Esophagus squamous epithelium (tissue), 5 donors: ENCODE measurements at regions not wholly inside any gene's neighbourhood (a gene's known extent, or its start where the extent isn't known, plus 50 kb on each side); places are given as distances from the start of the nearest gene placed in this dataset.

Source experiments
- DNase-seq: peaks from one replicate; lab custom pipeline; 2025; lab: John Stamatoyannopoulos, UW
- H3K27ac ChIP-seq, 4 donors: fragments of 200-600 bp; sonication (generic); one replicate each; pipeline ENCODE4 v1.5.1; 2016 to 2019; ENCODE audit warnings: mild to moderate bottlenecking in 1 of 4
- H3K27me3 ChIP-seq, 4 donors: fragments of 200-600 bp; sonication (generic); 1 replicate in 3 of 4; 2 replicates in 1 of 4; pipeline versions ENCODE4 v1.5.1 to v1.6.0; 2017 to 2021; ENCODE audit warnings: antibody characterized with exemption in 1 of 4
- H3K36me3 ChIP-seq, 3 donors: fragments of 200-600 bp; sonication (generic); one replicate each; pipeline ENCODE4 v1.5.1; 2016 to 2019
- H3K4me1 ChIP-seq, 3 donors: fragments of 200-600 bp; sonication (generic); one replicate each; pipeline ENCODE4 v1.5.1; 2017 to 2019
- H3K4me3 ChIP-seq, 4 donors: fragments of 200-600 bp; sonication (generic); 1 replicate in 3 of 4; 2 replicates in 1 of 4; pipeline ENCODE4 v1.5.1; 2016 to 2019; ENCODE audit warnings: mild to moderate bottlenecking in 2 of 4, moderate library complexity in 1 of 4
- H3K9me3 ChIP-seq, 3 donors: fragments of 200-600 bp; sonication (generic); one replicate each; pipeline ENCODE4 v1.5.1; 2016 to 2019
- POLR2A ChIP-seq, 4 donors: fragments of 450-650 bp; IDR thresholded peaks; one replicate each; pipeline ENCODE4 v1.6.1; 2017; ENCODE audit warnings: antibody characterized with exemption in 4 of 4, mild to moderate bottlenecking in 4 of 4, moderate library complexity in 3 of 4
- WGBS, 2 donors: methylation state at CpG; one replicate each; pipeline ENCODE4 v1.1.5; 2018; 5-methylcytosine and 5-hydroxymethylcytosine counted together
- intact Hi-C: fragments of 100-400 bp; cut with DNase I; formaldehyde crosslinking; loops from one replicate; pipeline ENCODE4 v1.15.0; 2022
- TF ChIP-seq, protein P1 (sequence below), 6 experiments: fragments of 450-650 bp in 4 of 6; fragments of 200-600 bp in 2 of 6; sonication (generic) in 2 of 6; IDR thresholded peaks; one replicate each; pipeline ENCODE4 v1.5.1; 2016 to 2019; ENCODE audit warnings: antibody characterized with exemption in 6 of 6, mild to moderate bottlenecking in 4 of 6, moderate library complexity in 4 of 6
- donor health status: DM: yes; HTN: yes; CAD: no.

DNA sequence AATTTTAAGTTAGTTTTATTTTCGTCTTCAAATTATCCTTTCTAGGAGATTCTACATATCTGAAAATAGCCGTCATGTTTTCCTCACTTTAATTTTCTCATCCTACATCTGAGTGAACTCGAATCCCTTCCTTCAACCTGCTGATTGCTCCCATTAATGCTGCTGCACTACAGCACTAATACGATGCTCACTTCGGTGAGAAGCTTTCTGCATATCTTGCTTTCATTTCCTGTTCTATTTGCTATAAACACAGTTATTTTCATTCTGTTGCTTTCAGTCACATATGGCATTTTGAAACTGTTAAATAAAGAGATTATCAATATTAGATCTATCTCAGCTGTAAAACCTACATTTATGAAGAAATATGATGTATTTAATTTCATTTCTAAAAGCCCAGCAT, 749.2 kb downstream of the EFNA5 start:
- H3K36me3 ChIP-seq, result no peaks in the 10 kb centered on the region
- H3K4me1 ChIP-seq, result no peaks in the 10 kb centered on the region
- no peak overlapping the region for H3K27ac ChIP-seq
- no peak for TF ChIP-seq POLR2A (IDR thresholded peaks at IDR 0.05)
- TF ChIP-seq, protein P1, sequence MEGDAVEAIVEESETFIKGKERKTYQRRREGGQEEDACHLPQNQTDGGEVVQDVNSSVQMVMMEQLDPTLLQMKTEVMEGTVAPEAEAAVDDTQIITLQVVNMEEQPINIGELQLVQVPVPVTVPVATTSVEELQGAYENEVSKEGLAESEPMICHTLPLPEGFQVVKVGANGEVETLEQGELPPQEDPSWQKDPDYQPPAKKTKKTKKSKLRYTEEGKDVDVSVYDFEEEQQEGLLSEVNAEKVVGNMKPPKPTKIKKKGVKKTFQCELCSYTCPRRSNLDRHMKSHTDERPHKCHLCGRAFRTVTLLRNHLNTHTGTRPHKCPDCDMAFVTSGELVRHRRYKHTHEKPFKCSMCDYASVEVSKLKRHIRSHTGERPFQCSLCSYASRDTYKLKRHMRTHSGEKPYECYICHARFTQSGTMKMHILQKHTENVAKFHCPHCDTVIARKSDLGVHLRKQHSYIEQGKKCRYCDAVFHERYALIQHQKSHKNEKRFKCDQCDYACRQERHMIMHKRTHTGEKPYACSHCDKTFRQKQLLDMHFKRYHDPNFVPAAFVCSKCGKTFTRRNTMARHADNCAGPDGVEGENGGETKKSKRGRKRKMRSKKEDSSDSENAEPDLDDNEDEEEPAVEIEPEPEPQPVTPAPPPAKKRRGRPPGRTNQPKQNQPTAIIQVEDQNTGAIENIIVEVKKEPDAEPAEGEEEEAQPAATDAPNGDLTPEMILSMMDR (IDR thresholded peaks at IDR 0.05), result no peak
- intact Hi-C loops, result no loop called here
- H3K9me3 ChIP-seq, result no peaks in the 10 kb centered on the region
- no peaks in the 10 kb centered on the region for H3K27me3 ChIP-seq
- no peak for DNase-seq
- 66 to 79% methylated on average over 5 of the region's 5 CpGs for WGBS, 2 donors
- H3K4me3 ChIP-seq, result no peak overlapping the region

DNA sequence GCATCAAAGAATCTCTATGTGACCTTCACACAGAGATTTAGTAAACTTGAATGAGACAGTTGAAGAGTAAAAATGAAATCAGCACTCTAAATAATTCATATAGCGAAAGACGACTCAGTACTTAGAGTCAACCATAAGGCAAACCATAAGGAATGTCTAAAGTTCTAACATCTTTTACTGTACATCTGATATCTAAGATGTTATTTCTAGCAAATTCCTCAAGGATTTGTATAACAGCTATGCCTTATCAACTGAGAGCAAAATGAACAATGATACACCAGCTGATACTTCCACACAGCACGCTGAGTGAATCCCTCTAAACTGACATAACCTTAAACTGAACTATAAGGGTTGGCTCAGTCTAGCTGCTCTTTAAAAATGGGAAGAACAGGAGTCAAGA, 760.3 kb downstream of the EFNA5 start:
- Histone ChIP-seq H3K27me3 (no peaks in the 10 kb centered on the region), H3K4me1 (no peaks in the 10 kb centered on the region), H3K27ac (no peak overlapping the region), H3K36me3 (no peaks in the 10 kb centered on the region), H3K4me3 (no peak overlapping the region), H3K9me3 (no peaks in the 10 kb centered on the region)
- intact Hi-C loops, result no loop called here
- 80 to 90% methylated on average over 3 of the region's 3 CpGs for WGBS, 2 donors
- no peak for DNase-seq
- TF ChIP-seq, protein P1 (IDR thresholded peaks at IDR 0.05), result no peak
- TF ChIP-seq POLR2A (IDR thresholded peaks at IDR 0.05), result no peak

DNA sequence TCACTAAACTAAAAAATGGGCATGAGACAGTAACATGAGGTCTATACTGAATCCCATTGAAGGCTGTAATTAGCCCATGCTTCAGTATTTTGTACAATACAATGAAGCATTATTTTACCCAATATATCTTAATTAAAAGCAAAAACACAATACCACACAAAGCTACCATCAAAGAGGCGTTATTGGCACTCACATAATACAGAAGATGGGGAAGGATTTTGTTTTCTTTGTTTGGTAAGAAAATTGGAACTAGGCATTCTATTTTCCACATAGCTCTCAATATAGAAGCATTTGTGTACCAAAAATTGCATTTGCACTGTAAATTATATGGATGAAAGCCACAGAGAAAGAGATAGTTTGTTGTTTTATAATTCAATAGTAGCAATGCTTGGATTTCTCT, 761.0 kb downstream of the EFNA5 start:
- Histone ChIP-seq H3K27me3 (no peaks in the 10 kb centered on the region), H3K9me3 (no peaks in the 10 kb centered on the region), H3K4me1 (no peaks in the 10 kb centered on the region), H3K4me3 (no peak overlapping the region), H3K27ac (no peak overlapping the region), H3K36me3 (no peaks in the 10 kb centered on the region)
- DNase-seq, result no peak
- intact Hi-C loops, result no loop called here
- WGBS, 2 donors, result 62 to 79% methylated on average over 1 of the region's 1 CpG
- TF ChIP-seq, protein P1 (IDR thresholded peaks at IDR 0.05), result no peak
- TF ChIP-seq POLR2A (IDR thresholded peaks at IDR 0.05), result no peak

DNA sequence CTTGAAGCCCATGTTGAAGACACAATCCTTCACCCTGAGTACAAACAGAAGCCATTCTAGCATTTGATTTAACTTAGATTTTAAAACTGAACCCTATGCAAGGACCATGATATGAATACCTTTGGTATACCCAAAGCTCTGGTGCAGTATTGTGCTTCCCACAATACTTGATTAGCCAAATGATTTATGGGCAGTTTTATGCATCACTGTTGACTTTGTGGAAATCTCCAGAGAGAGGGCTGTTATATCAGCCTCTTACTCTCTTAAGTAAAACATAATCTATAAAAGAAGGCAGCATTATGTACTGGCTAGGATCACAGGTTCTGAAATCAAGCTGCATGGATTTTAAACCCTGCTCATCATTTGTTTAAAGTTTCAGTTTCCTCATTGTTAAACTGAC, 762.8 kb downstream of the EFNA5 start:
- Histone ChIP-seq H3K4me3 (no peak overlapping the region), H3K36me3 (no peaks in the 10 kb centered on the region), H3K4me1 (no peaks in the 10 kb centered on the region), H3K27ac (no peak overlapping the region), H3K27me3 (no peaks in the 10 kb centered on the region), H3K9me3 (no peaks in the 10 kb centered on the region)
- intact Hi-C loops, result no loop called here
- TF ChIP-seq POLR2A (IDR thresholded peaks at IDR 0.05), result no peak
- TF ChIP-seq, protein P1 (IDR thresholded peaks at IDR 0.05), result no peak
- no peak for DNase-seq

DNA sequence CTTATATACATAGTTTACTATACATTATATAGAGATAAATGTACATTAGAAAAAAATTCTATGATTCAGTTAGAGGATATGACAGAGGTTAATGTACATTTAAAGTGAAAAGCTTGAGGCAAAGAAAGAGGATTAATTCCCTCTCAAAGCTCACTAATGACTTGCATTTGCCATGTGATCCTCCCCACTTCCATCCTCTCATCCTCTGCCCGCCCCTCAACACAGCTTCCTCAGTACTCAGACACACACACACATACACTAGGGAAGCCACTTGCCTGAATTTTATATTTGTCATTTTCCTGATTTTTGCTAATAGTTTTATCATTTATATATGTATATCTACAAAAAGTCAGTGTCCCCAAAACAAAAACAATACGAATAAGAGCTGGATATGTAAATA, 764.5 kb downstream of the EFNA5 start:
- WGBS, 2 donors, result 65 to 71% methylated on average over 2 of the region's 2 CpGs
- TF ChIP-seq POLR2A (IDR thresholded peaks at IDR 0.05), result no peak
- TF ChIP-seq, protein P1 (IDR thresholded peaks at IDR 0.05), result no peak
- Histone ChIP-seq H3K4me1 (no peaks in the 10 kb centered on the region), H3K4me3 (no peak overlapping the region), H3K27me3 (no peaks in the 10 kb centered on the region), H3K9me3 (no peaks in the 10 kb centered on the region), H3K36me3 (no peaks in the 10 kb centered on the region), H3K27ac (no peak overlapping the region)
- intact Hi-C loops, result no loop called here
- DNase-seq, result no peak
